Loucy (cell line): ENCODE measurements at regions not wholly inside any gene's neighbourhood (a gene's known extent, or its start where the extent isn't known, plus 50 kb on each side); places are given as distances from the start of the nearest gene placed in this dataset.

Experiments
- CTCF ChIP-seq: fragments of 200-600 bp; sonication (generic); conservative IDR thresholded peaks from 2 replicates; pipeline ENCODE4 v1.5.1; 2014; ENCODE audit warnings: mild to moderate bottlenecking, antibody characterized with exemption, low read length
- EZH2phosphoT487 ChIP-seq: fragments of 200-600 bp; IDR thresholded peaks from 2 replicates; pipeline ENCODE4 v1.6.1; 2018; ENCODE audit warnings: antibody characterized with exemption, mild to moderate bottlenecking, moderate library complexity, borderline replicate concordance

GRCh38 chr4:57318703-57319102, 208.5 kb upstream of the IGFBP7 start:
- TF ChIP-seq CTCF = no peak
- no peak for TF ChIP-seq EZH2phosphoT487
